ENCODE measurements at regions not wholly inside any gene's neighbourhood (a gene's known extent, or its start where the extent isn't known, plus 50 kb on each side); places are given as distances from the start of the nearest gene placed in this dataset.
A peak's percentile ranks its signal among the peaks of the same experiment; 100 is the strongest.

GRCh38 chr3:103437883-103438282, 1003.1 kb downstream of the ZPLD1 start:
- Mint-ChIP-seq H3K36me3 (ENCODE audit: low read depth) (peaks cover 6% of the 10 kb centered on the region), H3K4me1 (peaks cover 10% of the 10 kb centered on the region)
- TF ChIP-seq CTCF (IDR thresholded peaks at IDR 0.05; ENCODE audit: unreplicated experiment in 3 of 3) = no peak

DNA sequence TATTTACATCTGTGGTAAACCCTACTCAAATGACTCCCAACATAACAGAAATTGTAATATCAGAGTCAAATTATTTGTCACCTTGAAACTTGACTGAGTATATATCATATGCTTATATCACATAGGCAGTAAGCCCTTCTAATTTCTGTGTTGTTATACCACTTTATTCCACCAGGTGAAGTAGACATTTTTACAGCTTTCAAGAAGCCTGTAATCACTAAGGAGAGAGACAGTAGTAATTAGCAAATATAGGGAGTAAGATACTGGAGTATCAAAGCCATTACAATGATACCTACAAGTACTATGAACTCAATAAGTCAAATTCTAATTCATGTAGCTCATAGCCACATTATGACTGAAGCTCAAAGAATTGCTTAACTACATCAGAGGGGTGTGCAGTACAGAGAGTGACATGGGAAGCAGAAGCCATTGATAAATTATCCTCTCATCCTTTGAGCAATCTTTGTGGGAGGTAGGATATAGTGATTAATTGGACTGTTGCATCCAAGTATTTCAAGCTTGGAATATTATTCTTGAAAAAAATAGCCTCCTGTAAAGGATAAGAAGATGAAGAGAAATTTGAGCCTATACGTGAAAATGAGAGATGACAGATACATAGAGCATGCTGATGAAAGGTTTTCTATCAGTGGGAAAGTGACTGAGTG, 1005.9 kb downstream of the ZPLD1 start:
- peaks cover 10% of the 10 kb centered on the region for H3K4me1 Mint-ChIP-seq

More at GRCh38 chr3:103437883-103438282, 1003.1 kb downstream of the ZPLD1 start:
- no peaks in the 10 kb centered on the region for H3K27me3 Mint-ChIP-seq (ENCODE audit: low read depth)
- no peak overlapping the region for H3K27ac Mint-ChIP-seq
- no peak overlapping the region for H3K4me3 Mint-ChIP-seq
- H3K9me3 Mint-ChIP-seq = peaks cover 5% of the 10 kb centered on the region

GRCh38 chr3:103446953-103447629, 1012.3 kb downstream of the ZPLD1 start:
- Mint-ChIP-seq H3K4me3 (no peak overlapping the region), H3K27ac (no peak overlapping the region), H3K36me3 (ENCODE audit: low read depth) (no peaks in the 10 kb centered on the region), H3K27me3 (ENCODE audit: low read depth) (no peaks in the 10 kb centered on the region), H3K4me1 (no peaks in the 10 kb centered on the region), H3K9me3 (peaks cover 8% of the 10 kb centered on the region)
- no peak for TF ChIP-seq CTCF (IDR thresholded peaks at IDR 0.05; ENCODE audit: unreplicated experiment in 3 of 3)

More for the DNA sequence above, 1005.9 kb downstream of the ZPLD1 start:
- H3K9me3 Mint-ChIP-seq = peaks cover 5% of the 10 kb centered on the region
- H3K36me3 Mint-ChIP-seq (ENCODE audit: low read depth) = peaks cover 6% of the 10 kb centered on the region
- no peaks in the 10 kb centered on the region for H3K27me3 Mint-ChIP-seq (ENCODE audit: low read depth)
- TF ChIP-seq CTCF (IDR thresholded peaks at IDR 0.05; ENCODE audit: unreplicated experiment in 3 of 3) = peak; percentile 27 to 57 (median 31)
- H3K4me3 Mint-ChIP-seq = no peak overlapping the region
- H3K27ac Mint-ChIP-seq = peak overlapping the region; percentile 8 to 19 (median 13)

- no peak for TF ChIP-seq CTCF (IDR thresholded peaks at IDR 0.05; ENCODE audit: unreplicated experiment in 3 of 3)
- H3K4me1 Mint-ChIP-seq = no peaks in the 10 kb centered on the region
- H3K36me3 Mint-ChIP-seq (ENCODE audit: low read depth) = no peaks in the 10 kb centered on the region
- H3K9me3 Mint-ChIP-seq = peaks cover 3% of the 10 kb centered on the region
- no peak overlapping the region for H3K4me3 Mint-ChIP-seq
- no peak overlapping the region for H3K27ac Mint-ChIP-seq
- no peaks in the 10 kb centered on the region for H3K27me3 Mint-ChIP-seq (ENCODE audit: low read depth)
These were observed 1018.3 kb downstream of the ZPLD1 start for GRCh38 chr3:103453152-103453551.

DNA sequence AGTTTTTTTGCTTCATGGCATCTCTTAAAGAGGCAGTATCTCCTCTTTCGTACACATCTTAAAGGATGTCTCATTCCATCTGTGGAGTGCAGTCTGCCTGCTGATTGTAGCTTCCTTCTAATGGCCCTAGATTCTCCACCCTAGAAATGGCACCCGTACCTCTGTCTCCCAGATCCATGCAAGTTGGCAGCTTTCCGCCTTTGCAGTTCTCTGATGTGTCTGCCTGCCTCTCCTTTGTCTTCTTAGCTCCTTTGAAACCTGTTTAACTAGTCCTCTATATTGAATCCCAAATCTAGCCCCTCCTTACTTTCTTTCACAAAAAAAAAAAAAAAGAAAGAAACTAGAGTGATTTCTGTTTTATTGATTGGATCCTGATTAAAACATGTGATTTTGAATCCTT, 1025.0 kb downstream of the ZPLD1 start:
- H3K27ac Mint-ChIP-seq = no peak overlapping the region
- no peaks in the 10 kb centered on the region for H3K27me3 Mint-ChIP-seq (ENCODE audit: low read depth)
- H3K36me3 Mint-ChIP-seq (ENCODE audit: low read depth) = no peaks in the 10 kb centered on the region
- H3K4me1 Mint-ChIP-seq = no peaks in the 10 kb centered on the region
- no peak for TF ChIP-seq CTCF (IDR thresholded peaks at IDR 0.05; ENCODE audit: unreplicated experiment in 3 of 3)
- H3K4me3 Mint-ChIP-seq = no peak overlapping the region
- peaks cover 5% of the 10 kb centered on the region for H3K9me3 Mint-ChIP-seq

DNA sequence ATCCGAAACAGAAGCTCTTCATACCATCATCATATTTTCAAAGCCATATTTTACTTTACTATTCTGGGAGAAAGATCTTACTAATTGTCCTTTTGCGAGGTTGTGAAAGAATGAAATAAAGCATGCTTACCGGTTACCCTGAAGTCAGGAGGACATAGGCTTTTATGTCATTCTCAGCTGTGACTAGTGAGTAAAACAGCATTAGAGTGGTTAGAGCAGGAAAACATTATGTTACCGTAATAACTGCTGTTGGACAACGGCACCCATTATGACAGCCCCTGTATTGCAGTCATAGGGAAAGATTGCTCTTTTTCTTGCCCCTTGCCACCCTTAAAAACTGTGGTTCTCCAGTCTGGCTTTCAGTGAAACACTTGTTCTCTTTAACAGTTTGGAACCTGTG, 1035.7 kb downstream of the ZPLD1 start:
- Mint-ChIP-seq H3K4me3 (no peak overlapping the region), H3K27ac (no peak overlapping the region), H3K9me3 (no peaks in the 10 kb centered on the region), H3K36me3 (ENCODE audit: low read depth) (no peaks in the 10 kb centered on the region), H3K4me1 (no peaks in the 10 kb centered on the region), H3K27me3 (ENCODE audit: low read depth) (no peaks in the 10 kb centered on the region)
- TF ChIP-seq CTCF (IDR thresholded peaks at IDR 0.05; ENCODE audit: unreplicated experiment in 3 of 3) = no peak
